ENCODE measurements at regions not wholly inside any gene's neighbourhood (a gene's known extent, or its start where the extent isn't known, plus 50 kb on each side); places are given as distances from the start of the nearest gene placed in this dataset.

GRCh38 chr10:129288999-129289584 lies 177.9 kb upstream of the MGMT start:
- TF ChIP-seq EZH2 (IDR thresholded peaks at IDR 0.05; ENCODE audit: borderline replicate concordance, low read length) (no peak), CTCF (IDR thresholded peaks at IDR 0.05; ENCODE audit: low read length) (no peak)
